ENCODE measurements at regions not wholly inside any gene's neighbourhood (a gene's known extent, or its start where the extent isn't known, plus 50 kb on each side); places are given as distances from the start of the nearest gene placed in this dataset.
"Not testable (repeated sequence)": the region's sequence is repeated elsewhere in the genome, so short reads cannot be mapped to it uniquely, and the experiment has no call there.

GRCh38 chr22:23473901-23474300 is 106.2 kb downstream of the IGLL1 start:
- TF ChIP-seq CTCF (IDR thresholded peaks at IDR 0.05) (no peak), POLR2A (IDR thresholded peaks at IDR 0.05) (no peak)
- 74 to 79% methylated on average over 8 of the region's 8 CpGs for WGBS, 2 donors
- no peak overlapping the region for H3K4me3 ChIP-seq (ENCODE audit: low read depth, poor library complexity, severe bottlenecking)
- DNase-seq (ENCODE audit: low spot score in 2 of 2): no peak
- intact Hi-C loops (cut with DNase I; ENCODE audit: low total_unique reads): no loop called here

DNA sequence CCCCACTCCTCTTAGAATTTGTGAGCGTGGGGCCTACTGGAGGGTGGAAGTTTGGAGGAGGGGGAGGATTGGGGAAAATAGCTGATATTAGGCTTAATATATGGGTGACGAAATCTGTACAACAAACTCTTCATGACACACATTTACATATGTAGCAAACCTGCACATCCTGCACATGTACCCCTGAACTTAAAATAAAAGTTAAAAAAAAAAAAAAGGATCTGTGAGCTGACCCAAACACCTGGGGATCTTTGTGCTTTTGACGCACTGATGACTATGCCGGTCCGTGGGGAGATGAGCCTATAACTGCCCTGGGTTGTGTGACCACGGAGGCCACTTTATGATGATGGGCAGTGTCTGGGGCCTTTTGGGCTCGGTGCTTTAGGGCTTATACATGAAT is 107.7 kb downstream of the IGLL1 start:
- H3K4me3 ChIP-seq (ENCODE audit: low read depth, poor library complexity, severe bottlenecking); DNase-seq (ENCODE audit: low spot score in 2 of 2); intact Hi-C loops (cut with DNase I; ENCODE audit: low total_unique reads): not testable (repeated sequence)
- WGBS, 2 donors: 92 to 94% methylated on average over 7 of the region's 7 CpGs

GRCh38 chr22:23471698-23472097 is 108.4 kb downstream of the IGLL1 start:
- DNase-seq (ENCODE audit: low spot score in 2 of 2): no peak
- 89 to 97% methylated on average over 3 of the region's 3 CpGs for WGBS, 2 donors
- no peak overlapping the region for H3K4me3 ChIP-seq (ENCODE audit: low read depth, poor library complexity, severe bottlenecking)
- TF ChIP-seq POLR2A (IDR thresholded peaks at IDR 0.05) (no peak), CTCF (IDR thresholded peaks at IDR 0.05) (no peak)
- intact Hi-C loops (cut with DNase I; ENCODE audit: low total_unique reads): no loop called here

DNA sequence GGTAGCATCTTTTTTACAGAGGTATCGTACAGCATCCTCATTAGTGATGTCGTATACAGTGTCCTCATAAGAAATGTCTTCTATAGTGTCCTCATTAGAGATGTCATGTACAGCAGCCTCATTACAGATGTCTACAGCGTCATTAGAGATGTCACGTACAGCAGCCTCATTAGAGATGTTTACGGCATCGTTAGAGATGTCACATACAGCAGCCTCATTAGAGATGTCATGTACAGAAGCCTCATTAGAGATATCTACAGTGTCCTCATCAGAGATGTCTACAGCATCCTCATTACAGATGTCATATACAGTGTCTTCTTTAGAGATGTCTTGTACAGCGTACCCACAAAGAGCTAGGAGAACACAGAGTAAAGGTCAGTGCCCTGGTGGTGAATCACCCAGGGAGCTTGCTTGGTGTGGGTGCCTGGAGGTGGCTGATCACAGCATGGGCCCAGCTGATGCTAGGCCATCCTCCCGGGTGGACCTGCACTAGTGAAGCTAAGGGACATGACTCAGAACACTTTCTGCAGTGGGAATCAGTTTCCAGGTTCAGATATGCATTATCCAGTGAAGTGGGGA is 109.2 kb downstream of the IGLL1 start:
- no peak for TF ChIP-seq CTCF (IDR thresholded peaks at IDR 0.05)
- no peak overlapping the region for H3K4me3 ChIP-seq (ENCODE audit: low read depth, poor library complexity, severe bottlenecking)
- intact Hi-C loops (cut with DNase I; ENCODE audit: low total_unique reads): no loop called here
- WGBS, 2 donors: 89 to 94% methylated on average over 8 of the region's 8 CpGs
- DNase-seq (ENCODE audit: low spot score in 2 of 2): no peak

DNA sequence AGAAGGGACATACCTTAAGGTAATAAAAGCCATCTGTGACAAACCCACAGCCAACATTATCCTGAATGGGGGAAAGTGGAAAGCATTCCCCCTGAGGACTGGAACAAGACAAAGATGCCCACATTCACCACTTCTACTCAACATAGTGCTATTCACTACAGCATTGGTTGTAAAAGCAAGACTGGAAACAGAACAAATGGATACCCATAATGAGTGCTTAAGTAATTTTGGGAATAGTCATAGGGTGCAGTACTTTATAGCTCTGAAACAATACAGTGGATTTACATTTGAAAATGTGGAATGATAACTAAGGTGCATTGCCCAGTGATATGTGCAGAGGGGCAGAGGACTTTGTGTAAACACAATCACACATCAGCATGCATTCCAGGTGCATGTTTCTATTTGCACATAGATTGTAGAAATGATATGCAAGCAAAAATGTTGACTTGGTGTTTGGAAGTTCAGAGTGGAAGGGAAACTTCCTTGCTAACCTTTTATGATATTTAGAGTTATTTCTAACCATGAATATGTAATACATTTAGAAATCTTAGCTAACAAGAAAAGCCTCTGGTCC is 112.3 kb downstream of the IGLL1 start:
- no peak for DNase-seq (ENCODE audit: low spot score in 2 of 2)
- TF ChIP-seq CTCF (IDR thresholded peaks at IDR 0.05) (no peak), POLR2A (IDR thresholded peaks at IDR 0.05) (no peak)

GRCh38 chr22:23466351-23466750 is 113.7 kb downstream of the IGLL1 start:
- no peak for DNase-seq (ENCODE audit: low spot score in 2 of 2)
- TF ChIP-seq CTCF (IDR thresholded peaks at IDR 0.05): no peak
- no peak for TF ChIP-seq POLR2A (IDR thresholded peaks at IDR 0.05)
- H3K4me3 ChIP-seq (ENCODE audit: low read depth, poor library complexity, severe bottlenecking): no peak overlapping the region
- intact Hi-C loops (cut with DNase I; ENCODE audit: low total_unique reads): no loop called here
- WGBS, 2 donors: 78 to 86% methylated on average over 7 of the region's 7 CpGs

More for the DNA sequence above, 112.3 kb downstream of the IGLL1 start:
- no peak overlapping the region for H3K4me3 ChIP-seq (ENCODE audit: low read depth, poor library complexity, severe bottlenecking)
- intact Hi-C loops (cut with DNase I; ENCODE audit: low total_unique reads): no loop called here

- WGBS, 2 donors: 43 to 45% methylated on average over 6 of the region's 6 CpGs
- H3K4me3 ChIP-seq (ENCODE audit: low read depth, poor library complexity, severe bottlenecking); DNase-seq (ENCODE audit: low spot score in 2 of 2); intact Hi-C loops (cut with DNase I; ENCODE audit: low total_unique reads): not testable (repeated sequence)
These were observed 115.3 kb downstream of the IGLL1 start for GRCh38 chr22:23464796-23465195.

DNA sequence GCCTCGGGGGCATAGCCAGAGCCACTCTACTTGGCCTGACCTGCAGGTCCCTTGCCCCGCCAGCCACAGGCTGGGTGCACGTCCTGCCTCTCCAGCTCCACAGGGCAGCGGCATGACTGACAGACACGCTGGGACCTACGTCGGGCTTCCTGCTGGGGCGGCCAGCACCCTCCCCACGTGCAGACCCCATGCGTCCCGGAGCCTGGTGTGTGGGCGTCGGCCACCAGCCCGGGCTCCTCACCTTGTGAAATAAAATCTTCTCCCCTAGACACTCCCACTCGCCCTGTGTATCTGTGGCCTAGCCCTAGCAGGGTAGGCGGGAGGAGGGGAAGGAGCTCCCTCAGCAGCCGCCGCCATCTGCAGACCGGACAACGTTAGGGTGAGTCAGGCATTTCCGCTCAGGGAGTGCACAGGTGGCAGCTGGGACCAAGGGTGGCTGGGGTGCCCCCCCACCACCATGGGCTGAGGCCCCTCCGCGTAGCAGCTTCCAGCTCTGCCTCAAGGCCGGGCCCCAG is 119.5 kb downstream of the IGLL1 start:
- 76 to 85% methylated on average over 15 to 16 of the region's 24 CpGs for WGBS, 2 donors
- H3K4me3 ChIP-seq (ENCODE audit: low read depth, poor library complexity, severe bottlenecking); intact Hi-C loops (cut with DNase I; ENCODE audit: low total_unique reads); DNase-seq (ENCODE audit: low spot score in 2 of 2): not testable (repeated sequence)

DNA sequence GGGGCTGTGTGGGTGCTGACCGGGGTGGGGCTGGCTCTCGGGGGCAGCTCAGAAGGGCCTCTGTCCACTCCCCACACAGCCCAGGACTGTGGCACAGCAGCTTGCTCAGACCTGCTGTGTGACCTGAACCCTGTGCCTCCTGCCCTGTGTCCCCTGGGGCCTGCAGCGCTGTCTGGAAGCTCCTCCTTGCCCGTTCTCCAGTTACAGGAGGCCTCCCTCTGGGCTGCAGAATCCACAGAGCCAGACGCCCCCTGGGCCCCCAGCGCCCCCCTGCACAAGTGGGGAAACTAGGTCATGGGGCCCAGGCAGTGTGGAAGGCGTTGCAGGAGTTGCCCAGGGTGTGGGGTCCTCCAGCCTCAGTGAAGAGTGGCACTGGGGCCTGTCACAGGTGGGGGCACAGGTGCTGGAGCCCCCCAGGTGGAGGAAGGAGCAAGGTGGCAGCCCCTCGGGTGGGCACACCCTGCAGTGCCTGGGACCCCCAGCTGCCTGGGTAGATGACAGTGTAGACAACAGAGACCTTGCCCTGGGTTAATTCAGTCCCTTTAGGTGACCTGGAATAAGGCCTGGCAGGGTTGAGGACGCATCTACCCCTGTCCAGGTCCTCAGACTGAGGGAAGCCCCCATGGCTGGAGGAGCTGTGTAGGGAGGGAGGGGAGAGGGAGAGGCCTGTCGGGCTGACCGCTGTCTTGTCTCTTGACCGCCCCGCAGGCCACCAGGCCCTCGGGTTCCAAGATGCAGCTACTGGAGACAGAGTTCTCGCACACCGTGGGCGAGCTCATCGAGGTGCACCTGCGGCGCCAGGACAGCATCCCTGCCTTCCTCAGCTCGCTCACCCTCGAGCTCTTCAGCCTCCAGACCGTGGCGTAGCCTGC is 120.2 kb downstream of the IGLL1 start:
- H3K4me3 ChIP-seq (ENCODE audit: low read depth, poor library complexity, severe bottlenecking); DNase-seq (ENCODE audit: low spot score in 2 of 2); intact Hi-C loops (cut with DNase I; ENCODE audit: low total_unique reads): not testable (repeated sequence)
- 81 to 92% methylated on average over 19 to 22 of the region's 24 CpGs for WGBS, 2 donors

Measured in lower leg skin (tissue), 4 donors.